HCT116 (cell line): ENCODE measurements at regions not wholly inside any gene's neighbourhood (a gene's known extent, or its start where the extent isn't known, plus 50 kb on each side); places are given as distances from the start of the nearest gene placed in this dataset.

ENCODE experiments used
- ATAC-seq: fragments of 200-7000 bp; cut with Tn5 transposase; 2 replicates; pipeline ENCODE4 v1.9.1; 2020; ENCODE audit warnings: mild to moderate bottlenecking, moderate library complexity
- BruUV-seq: library from RNA; stranded (reverse); fragments of 400-500 nt; replicated peaks from 2 replicates; lab custom pipeline; 2021; lab: Mats Ljungman, UMichigan
- CTCF ChIA-PET: fragments of 300-600 bp; sonication (Branson Sonifier 250); formaldehyde crosslinking; loops from one replicate; lab custom pipeline; 2021; ENCODE audit warnings: antibody characterized with exemption; lab: Charles Lee
- POLR2A ChIA-PET: fragments of 300-600, 350-600 bp; sonication (Branson Sonifier 250); formaldehyde crosslinking; loops from one replicate; lab custom pipeline; 2021; ENCODE audit warnings: antibody characterized with exemption; lab: Charles Lee
- RAD21 ChIA-PET, 2 experiments: fragments of 300-600 bp; sonication (Branson Sonifier 250); formaldehyde crosslinking; loops; one replicate each; lab custom pipeline; 2023; ENCODE audit warnings: low total read pairs in 2 of 2; ENCODE audit not compliant: uncharacterized antibody in 2 of 2, unreplicated experiment in 2 of 2, low non-redundant PET in 1 of 2; lab: Charles Lee
- DNase-seq: peaks from one replicate; pipeline ENCODE4 v3.0.0-alpha.2; 2010; ENCODE audit warnings: low read depth, low spot score
- H2AFZ ChIP-seq: fragments of 200-600 bp; shearing (Covaris generic), sonication (generic); 2 replicates; pipeline ENCODE4 v1.6.1; 2017; ENCODE audit warnings: low read depth, mixed run types, mixed read lengths, antibody characterized with exemption, low read length; ENCODE audit not compliant: poor library complexity, severe bottlenecking
- H3K27ac ChIP-seq: 2 replicates; pipeline ENCODE4 v1.5.1; 2012; ENCODE audit warnings: low read depth, low read length
- H3K27me3 ChIP-seq: fragments of 200-600 bp; sonication (generic); 2 replicates; pipeline ENCODE4 v1.6.1; 2016; ENCODE audit warnings: mixed run types, low read length, mixed read lengths; ENCODE audit not compliant: insufficient read depth
- H3K36me3 ChIP-seq, 2 experiments: fragments of 200-500 bp in 1 of 2; fragments of 200-600 bp in 1 of 2; sonication (Bioruptor generic) in 1 of 2; sonication (generic) in 1 of 2; 2 replicates each; pipeline versions ENCODE4 v1.5.1 to v1.6.1; 2014 to 2016; ENCODE audit warnings: low read length in 2 of 2, inconsistent platforms in 1 of 2, mixed read lengths in 1 of 2, mixed run types in 1 of 2; ENCODE audit not compliant: insufficient read depth in 2 of 2, control insufficient read depth in 1 of 2
- H3K4me1 ChIP-seq, 2 experiments: fragments of 200-600 bp in 1 of 2; sonication (generic) in 1 of 2; 2 replicates each; pipeline versions ENCODE4 v1.5.1 to v1.6.1; 2012 to 2017; ENCODE audit warnings: low read length in 2 of 2, inconsistent platforms in 1 of 2, mild to moderate bottlenecking in 1 of 2, mixed read lengths in 1 of 2, mixed run types in 1 of 2, moderate library complexity in 1 of 2; ENCODE audit not compliant: insufficient read depth in 2 of 2, control insufficient read depth in 1 of 2
- H3K4me2 ChIP-seq: fragments of 200-600 bp; sonication (generic); 2 replicates; pipeline ENCODE4 v1.6.1; 2017; ENCODE audit warnings: mixed run types, low read length, mixed read lengths
- H3K4me3 ChIP-seq, 2 experiments: fragments of 200-600 bp in 1 of 2; sonication (generic) in 1 of 2; replicated peaks in 1 of 2; 2 replicates each; pipeline ENCODE4 v1.5.1; 2011 to 2016; ENCODE audit warnings: low read length in 2 of 2, control low read depth in 1 of 2, low read depth in 1 of 2, mild to moderate bottlenecking in 1 of 2, mixed read lengths in 1 of 2, mixed run types in 1 of 2
- H3K79me2 ChIP-seq: fragments of 200-600 bp; sonication (generic); 2 replicates; pipeline ENCODE4 v1.6.1; 2017; ENCODE audit warnings: mild to moderate bottlenecking, mixed run types, low read length, moderate library complexity, mixed read lengths; ENCODE audit not compliant: insufficient read depth
- H3K9ac ChIP-seq: fragments of 200-600 bp; sonication (generic); 2 replicates; pipeline ENCODE4 v1.6.1; 2016; ENCODE audit warnings: low read length, mixed read lengths
- H3K9me2 ChIP-seq: fragments of 200-600 bp; sonication (generic), shearing (Covaris generic); 2 replicates; pipeline ENCODE4 v1.6.1; 2017; ENCODE audit warnings: mixed run types, mild to moderate bottlenecking, moderate library complexity; ENCODE audit not compliant: insufficient read depth
- H3K9me3 ChIP-seq, 2 experiments: fragments of 200-500 bp in 1 of 2; fragments of 200-600 bp in 1 of 2; sonication (Bioruptor generic) in 1 of 2; sonication (generic) in 1 of 2; 2 replicates each; pipeline ENCODE4 v1.6.1; 2014 to 2017; ENCODE audit warnings: low read length in 2 of 2, mixed read lengths in 2 of 2, inconsistent platforms in 1 of 2, low read depth in 1 of 2, mild to moderate bottlenecking in 1 of 2, mixed run types in 1 of 2, moderate library complexity in 1 of 2; ENCODE audit not compliant: control insufficient read depth in 1 of 2, insufficient read depth in 1 of 2
- H4K20me1 ChIP-seq: fragments of 200-600 bp; sonication (generic), shearing (Covaris generic); 2 replicates; pipeline ENCODE4 v1.6.1; 2017; ENCODE audit warnings: mixed run types, mild to moderate bottlenecking, moderate library complexity; ENCODE audit not compliant: insufficient read depth
- ATF3 ChIP-seq: IDR thresholded peaks from 2 replicates; pipeline ENCODE4 v1.6.1; 2012
- CBX3 ChIP-seq: IDR thresholded peaks from 2 replicates; pipeline ENCODE4 v1.6.1; 2012; ENCODE audit warnings: low read depth
- CEBPB ChIP-seq: IDR thresholded peaks from 2 replicates; pipeline ENCODE4 v1.6.1; 2012; ENCODE audit warnings: low read depth
- EGR1 ChIP-seq: IDR thresholded peaks from 2 replicates; pipeline ENCODE4 v1.6.1; 2012; ENCODE audit warnings: low read depth
- ELF1 ChIP-seq: IDR thresholded peaks from 2 replicates; pipeline ENCODE4 v1.6.1; 2012; ENCODE audit warnings: low read depth, borderline replicate concordance
- EZH2phosphoT487 ChIP-seq: fragments of 200-600 bp; IDR thresholded peaks from 2 replicates; pipeline ENCODE4 v1.6.1; 2018; ENCODE audit warnings: antibody characterized with exemption, borderline replicate concordance
- JUND ChIP-seq: IDR thresholded peaks from 2 replicates; pipeline ENCODE4 v1.6.1; 2012
- POLR2AphosphoS5 ChIP-seq: IDR thresholded peaks from 2 replicates; pipeline ENCODE4 v1.6.1; 2011; ENCODE audit warnings: mild to moderate bottlenecking, low read depth, low read length, moderate library complexity
- RAD21 ChIP-seq: IDR thresholded peaks from 2 replicates; pipeline ENCODE4 v1.6.1; 2012; ENCODE audit warnings: low read depth, mild to moderate bottlenecking
- REST ChIP-seq: IDR thresholded peaks from 2 replicates; pipeline ENCODE4 v1.6.1; 2012; ENCODE audit warnings: low read depth
- SIN3A ChIP-seq: IDR thresholded peaks from 2 replicates; pipeline ENCODE4 v1.6.1; 2012; ENCODE audit warnings: low read depth
- SRF ChIP-seq: IDR thresholded peaks from 2 replicates; pipeline ENCODE4 v1.6.1; 2012; ENCODE audit warnings: low read depth
- TCF7L2 ChIP-seq: IDR thresholded peaks from 2 replicates; pipeline ENCODE4 v1.7.0; 2011; ENCODE audit warnings: borderline replicate concordance, inconsistent platforms; ENCODE audit not compliant: insufficient read depth, insufficient read length; ENCODE audit errors: extremely low read depth
- YY1 ChIP-seq: IDR thresholded peaks from 2 replicates; pipeline ENCODE4 v1.6.1; 2011; ENCODE audit warnings: low read length, low read depth, moderate library complexity, mild to moderate bottlenecking; ENCODE audit not compliant: insufficient replicate concordance; ENCODE audit errors: extremely low read depth
- ZBTB33 ChIP-seq: IDR thresholded peaks from 2 replicates; pipeline ENCODE4 v1.6.1; 2011; ENCODE audit warnings: mild to moderate bottlenecking, low read length, moderate library complexity; ENCODE audit not compliant: insufficient replicate concordance; ENCODE audit errors: extremely low read depth
- ZNF274 ChIP-seq: fragments of 200-500 bp; sonication (Bioruptor generic); IDR thresholded peaks from 2 replicates; pipeline ENCODE4 v1.6.1; 2014; ENCODE audit warnings: mild to moderate bottlenecking, low read depth, low read length, inconsistent platforms
- intact Hi-C: fragments of 100-400 bp; cut with micrococcal nuclease; formaldehyde crosslinking; loops from 2 replicates; pipeline ENCODE4 v1.10.0; 2022

GRCh38 chr10:42888504-42889095 lies 106.0 kb downstream of the BMS1 start (continued):
- no peak for TF ChIP-seq EGR1
- no peak for TF ChIP-seq CEBPB
- TF ChIP-seq ZBTB33 = no peak
- no peak for TF ChIP-seq CBX3
- no peak for TF ChIP-seq SRF
- TF ChIP-seq ELF1 = no peak
- TF ChIP-seq JUND = no peak
- TF ChIP-seq, all 23 proteins: peak for 0

- no peaks in the 10 kb centered on the region for H3K27me3 ChIP-seq
- DNase-seq (no peak), ATAC-seq (no peak)
- H3K79me2 ChIP-seq = no peaks in the 10 kb centered on the region
- ChIA-PET RAD21 (no interaction called here), POLR2A (no interaction called here), CTCF (no interaction called here)
- no peaks in the 10 kb centered on the region for H4K20me1 ChIP-seq
- no peaks in the 10 kb centered on the region for H3K9me2 ChIP-seq
- no TSS peak for BruUV-seq
- no peak overlapping the region for H3K4me2 ChIP-seq
- no peak overlapping the region for H2AFZ ChIP-seq
- no peaks in the 10 kb centered on the region for H3K9me3 ChIP-seq
- H3K9ac ChIP-seq = no peak overlapping the region
- no peak overlapping the region for H3K4me3 ChIP-seq
- no peaks in the 10 kb centered on the region for H3K36me3 ChIP-seq
- no peak overlapping the region for H3K27ac ChIP-seq
- H3K4me1 ChIP-seq = no peaks in the 10 kb centered on the region
- intact Hi-C loops = no loop called here
- TF ChIP-seq SIN3A (no peak), ATF3 (no peak), RAD21 (no peak), ELF1 (no peak), SRF (no peak), REST (no peak), EGR1 (no peak), POLR2AphosphoS5 (no peak), EZH2phosphoT487 (no peak), CBX3 (no peak), YY1 (no peak), ZNF274 (no peak), TCF7L2 (no peak)
Observed at GRCh38 chr10:42896735-42897134, 114.1 kb downstream of the BMS1 start.
